Activated B cell treated with CpG ODN at 0.5 μM for 24 hours (primary cell): ENCODE measurements at regions not wholly inside any gene's neighbourhood (a gene's known extent, or its start where the extent isn't known, plus 50 kb on each side); places are given as distances from the start of the nearest gene placed in this dataset.

Experiments
- ATAC-seq: fragments of 200-7000 bp; cut with Tn5 transposase; one replicate; pipeline ENCODE4 v1.10.0; 2021; ENCODE audit warnings: low read depth, mild to moderate bottlenecking, moderate library complexity
- CTCF ChIA-PET: fragments of 350-600 bp; sonication (Branson Sonifier 250); formaldehyde crosslinking; loops from one replicate; lab custom pipeline; 2021; ENCODE audit warnings: antibody characterized with exemption; lab: Charles Lee
- POLR2A ChIA-PET: fragments of 350-600 bp; sonication (Branson Sonifier 250); formaldehyde crosslinking; loops from one replicate; lab custom pipeline; 2021; ENCODE audit warnings: antibody characterized with exemption; lab: Charles Lee
- DNase-seq: peaks from one replicate; pipeline ENCODE4 v3.0.0; 2022
- H3K27ac Mint-ChIP-seq: one replicate; pipeline ENCODE4 v1.8.0; 2020; ENCODE audit warnings: mixed read lengths
- H3K27me3 Mint-ChIP-seq: one replicate; pipeline ENCODE4 v1.8.0; 2021; ENCODE audit warnings: mixed read lengths
- H3K36me3 Mint-ChIP-seq: one replicate; pipeline ENCODE4 v1.8.0; 2021; ENCODE audit warnings: low read depth, mixed read lengths
- H3K4me1 Mint-ChIP-seq: one replicate; pipeline ENCODE4 v1.8.0; 2021; ENCODE audit warnings: mixed read lengths
- H3K4me3 Mint-ChIP-seq: one replicate; pipeline ENCODE4 v1.8.0; 2020; ENCODE audit warnings: mild to moderate bottlenecking, mixed read lengths
- H3K9me3 Mint-ChIP-seq: one replicate; pipeline ENCODE4 v1.8.0; 2020; ENCODE audit warnings: mixed read lengths
- intact Hi-C: fragments of 100-400 bp; cut with micrococcal nuclease; formaldehyde crosslinking; loops from one replicate; pipeline ENCODE4 v1.15.1; 2024
- TF ChIP-seq, protein P1 (sequence below): fragments of 200-600 bp; IDR thresholded peaks from one replicate; pipeline ENCODE4 v1.8.0; 2022; ENCODE audit warnings: antibody characterized with exemption, mild to moderate bottlenecking

DNA sequence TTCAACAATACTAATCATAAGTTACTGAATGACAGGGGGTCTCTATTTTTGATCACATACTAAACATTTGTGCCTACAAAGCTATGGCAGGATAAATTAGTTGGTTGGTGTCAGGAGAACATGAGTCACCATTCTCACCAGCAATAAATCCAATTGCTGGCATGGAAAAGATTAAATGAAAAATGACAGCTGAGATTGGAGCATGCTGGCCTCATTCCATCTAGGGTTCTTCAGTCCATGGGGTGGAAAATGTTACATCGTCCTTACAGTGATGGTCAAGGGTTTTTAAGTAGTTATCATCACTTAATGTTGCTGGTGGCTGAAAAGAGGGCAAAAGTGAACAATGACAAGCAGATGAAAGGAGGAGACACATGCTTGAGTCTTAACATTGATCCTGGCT is 180.1 kb upstream of the BCL6 start:
- Mint-ChIP-seq H3K4me1 (peaks cover 20% of the 10 kb centered on the region), H3K4me3 (no peak overlapping the region), H3K27ac (no peak overlapping the region), H3K27me3 (peaks cover 9% of the 10 kb centered on the region), H3K9me3 (peaks cover 6% of the 10 kb centered on the region), H3K36me3 (peaks cover 1% of the 10 kb centered on the region)
- ChIA-PET POLR2A (interaction anchor here (0.7 kb wide), 1 partner anchor 10 kb away, joined by 3 read pairs; no protein-coding TSS in a partner anchor), CTCF (no interaction called here)
- DNase-seq (no peak), ATAC-seq (no peak)
- intact Hi-C loops: no loop called here
- TF ChIP-seq, protein P1, sequence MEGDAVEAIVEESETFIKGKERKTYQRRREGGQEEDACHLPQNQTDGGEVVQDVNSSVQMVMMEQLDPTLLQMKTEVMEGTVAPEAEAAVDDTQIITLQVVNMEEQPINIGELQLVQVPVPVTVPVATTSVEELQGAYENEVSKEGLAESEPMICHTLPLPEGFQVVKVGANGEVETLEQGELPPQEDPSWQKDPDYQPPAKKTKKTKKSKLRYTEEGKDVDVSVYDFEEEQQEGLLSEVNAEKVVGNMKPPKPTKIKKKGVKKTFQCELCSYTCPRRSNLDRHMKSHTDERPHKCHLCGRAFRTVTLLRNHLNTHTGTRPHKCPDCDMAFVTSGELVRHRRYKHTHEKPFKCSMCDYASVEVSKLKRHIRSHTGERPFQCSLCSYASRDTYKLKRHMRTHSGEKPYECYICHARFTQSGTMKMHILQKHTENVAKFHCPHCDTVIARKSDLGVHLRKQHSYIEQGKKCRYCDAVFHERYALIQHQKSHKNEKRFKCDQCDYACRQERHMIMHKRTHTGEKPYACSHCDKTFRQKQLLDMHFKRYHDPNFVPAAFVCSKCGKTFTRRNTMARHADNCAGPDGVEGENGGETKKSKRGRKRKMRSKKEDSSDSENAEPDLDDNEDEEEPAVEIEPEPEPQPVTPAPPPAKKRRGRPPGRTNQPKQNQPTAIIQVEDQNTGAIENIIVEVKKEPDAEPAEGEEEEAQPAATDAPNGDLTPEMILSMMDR: no peak

- no peak for DNase-seq
- intact Hi-C loops: no loop called here
- ChIA-PET POLR2A (interaction anchor here (0.7 to 0.8 kb wide), 2 partner anchors 84 to 314 kb away, joined by 3 to 5 read pairs; no protein-coding TSS in a partner anchor), CTCF (no interaction called here)
- TF ChIP-seq, protein P1: no peak
- Mint-ChIP-seq H3K4me1 (peaks cover 11% of the 10 kb centered on the region), H3K36me3 (peaks cover 1% of the 10 kb centered on the region), H3K27me3 (peaks cover 9% of the 10 kb centered on the region), H3K4me3 (no peak overlapping the region), H3K9me3 (peaks cover 6% of the 10 kb centered on the region), H3K27ac (no peak overlapping the region)
- no peak for ATAC-seq
Measured at GRCh38 chr3:187926620-187927019, 181.4 kb upstream of the BCL6 start.

DNA sequence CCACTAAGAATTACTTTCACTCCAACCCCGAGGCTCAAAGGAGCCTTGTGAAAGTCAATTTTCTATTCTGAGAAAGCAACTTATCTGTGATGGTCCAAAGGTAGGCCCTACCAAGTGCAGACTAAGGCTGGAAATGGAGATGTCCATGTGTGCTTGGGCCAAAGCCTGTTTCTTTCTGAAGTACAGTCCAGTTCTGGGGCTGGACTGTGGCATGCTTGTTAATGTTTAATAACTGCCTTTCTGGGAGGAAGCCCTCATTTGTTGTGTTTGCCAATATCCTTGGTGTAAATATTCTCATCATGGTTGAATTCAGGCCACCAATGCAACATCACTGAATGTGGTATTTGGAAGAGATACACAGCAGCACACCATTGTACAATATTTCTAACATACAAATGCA is 182.3 kb upstream of the BCL6 start:
- ChIA-PET POLR2A (interaction anchor here (1.2 kb wide), 1 partner anchor 10 kb away, joined by 3 read pairs; no protein-coding TSS in a partner anchor), CTCF (no interaction called here)
- H3K4me1 Mint-ChIP-seq: peaks cover 16% of the 10 kb centered on the region
- peaks cover 15% of the 10 kb centered on the region for H3K27me3 Mint-ChIP-seq
- no peak overlapping the region for H3K27ac Mint-ChIP-seq
- DNase-seq (no peak), ATAC-seq (no peak)
- no peak overlapping the region for H3K4me3 Mint-ChIP-seq
- peaks cover 1% of the 10 kb centered on the region for H3K36me3 Mint-ChIP-seq
- peaks cover 6% of the 10 kb centered on the region for H3K9me3 Mint-ChIP-seq
- TF ChIP-seq, protein P1: no peak
- intact Hi-C loops: no loop called here

DNA sequence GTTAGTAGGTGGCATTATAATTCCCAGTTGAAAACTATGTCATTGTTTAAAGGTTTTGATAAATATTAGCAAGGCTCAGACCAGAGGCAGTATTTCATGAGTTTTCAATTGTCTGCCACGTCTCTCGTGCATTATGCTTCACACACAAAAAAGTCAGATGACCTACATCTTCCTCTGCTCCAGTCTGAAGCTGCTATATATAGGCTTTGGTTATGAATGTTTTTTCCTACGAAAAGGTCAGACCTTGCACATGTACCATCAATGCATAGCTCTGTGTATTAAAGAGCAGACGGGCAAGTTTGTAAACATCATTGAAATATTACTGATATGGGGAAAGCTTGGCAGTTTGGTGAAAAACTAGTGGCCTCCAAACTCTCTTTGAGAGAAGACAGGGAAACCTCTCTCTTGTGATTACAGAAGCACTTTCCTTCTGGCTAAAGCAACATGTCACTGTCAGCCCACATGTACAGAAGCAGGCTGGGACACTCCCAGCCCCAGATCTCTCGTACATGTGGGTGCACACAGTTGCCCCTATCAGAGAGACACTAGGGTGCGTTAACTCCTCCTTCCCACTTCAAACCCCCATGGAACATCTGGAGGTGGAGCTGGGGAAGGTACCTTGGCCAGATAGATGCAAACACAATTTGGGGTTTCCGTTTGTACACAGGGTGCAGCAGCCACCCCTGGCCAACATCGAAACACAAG is 184.0 kb upstream of the BCL6 start:
- TF ChIP-seq, protein P1: no peak
- DNase-seq: no peak
- CTCF ChIA-PET: interaction anchor here (1.7 kb wide), 1 partner anchor 181 kb away, joined by 4 read pairs; no protein-coding TSS in a partner anchor
- intact Hi-C loops: no loop called here
- no peak overlapping the region for H3K4me3 Mint-ChIP-seq
- H3K4me1 Mint-ChIP-seq: peaks cover 23% of the 10 kb centered on the region
- ATAC-seq: no peak
- POLR2A ChIA-PET: no interaction called here
- H3K27me3 Mint-ChIP-seq: peaks cover 22% of the 10 kb centered on the region
- H3K27ac Mint-ChIP-seq: no peak overlapping the region
- H3K9me3 Mint-ChIP-seq: peaks cover 6% of the 10 kb centered on the region
- no peaks in the 10 kb centered on the region for H3K36me3 Mint-ChIP-seq

DNA sequence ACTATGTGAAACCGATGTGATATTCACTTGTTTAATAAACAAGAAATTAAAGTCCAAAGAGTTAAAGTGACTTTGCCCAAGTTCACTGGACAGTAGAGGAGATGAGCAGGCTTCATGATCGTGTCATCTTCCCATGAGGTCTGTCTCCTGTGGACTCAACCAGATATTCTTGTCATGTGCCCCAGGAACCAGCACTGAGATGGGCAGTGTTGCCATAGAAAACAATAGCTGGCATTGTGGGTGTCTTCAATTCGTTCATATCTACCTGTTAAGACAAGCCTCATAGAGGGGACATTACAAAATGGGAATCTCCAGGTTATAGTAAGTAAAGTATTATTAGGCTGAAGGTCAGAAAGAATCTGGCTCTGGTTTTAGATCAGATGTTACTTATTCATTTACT is 184.8 kb upstream of the BCL6 start:
- Mint-ChIP-seq H3K27me3 (peaks cover 21% of the 10 kb centered on the region), H3K36me3 (no peaks in the 10 kb centered on the region), H3K4me1 (peaks cover 26% of the 10 kb centered on the region), H3K9me3 (peaks cover 2% of the 10 kb centered on the region), H3K4me3 (no peak overlapping the region), H3K27ac (no peak overlapping the region)
- TF ChIP-seq, protein P1: no peak
- DNase-seq: no peak
- ChIA-PET CTCF (interaction anchor here (1.7 kb wide), 1 partner anchor 181 kb away, joined by 4 read pairs; no protein-coding TSS in a partner anchor), POLR2A (no interaction called here)
- intact Hi-C loops: no loop called here
- no peak for ATAC-seq
